Esophagus squamous epithelium (tissue), 4 donors: ENCODE measurements at regions not wholly inside any gene's neighbourhood (a gene's known extent, or its start where the extent isn't known, plus 50 kb on each side); places are given as distances from the start of the nearest gene placed in this dataset.

Experiments used
- CTCF ChIP-seq, 6 experiments: fragments of 450-650 bp in 4 of 6; fragments of 200-600 bp in 2 of 6; sonication (generic) in 2 of 6; IDR thresholded peaks; one replicate each; pipeline ENCODE4 v1.5.1; 2016 to 2019; ENCODE audit warnings: antibody characterized with exemption in 6 of 6, mild to moderate bottlenecking in 4 of 6, moderate library complexity in 4 of 6
- POLR2A ChIP-seq, 4 donors: fragments of 450-650 bp; IDR thresholded peaks; one replicate each; pipeline ENCODE4 v1.6.1; 2017; ENCODE audit warnings: antibody characterized with exemption in 4 of 4, mild to moderate bottlenecking in 4 of 4, moderate library complexity in 3 of 4

DNA sequence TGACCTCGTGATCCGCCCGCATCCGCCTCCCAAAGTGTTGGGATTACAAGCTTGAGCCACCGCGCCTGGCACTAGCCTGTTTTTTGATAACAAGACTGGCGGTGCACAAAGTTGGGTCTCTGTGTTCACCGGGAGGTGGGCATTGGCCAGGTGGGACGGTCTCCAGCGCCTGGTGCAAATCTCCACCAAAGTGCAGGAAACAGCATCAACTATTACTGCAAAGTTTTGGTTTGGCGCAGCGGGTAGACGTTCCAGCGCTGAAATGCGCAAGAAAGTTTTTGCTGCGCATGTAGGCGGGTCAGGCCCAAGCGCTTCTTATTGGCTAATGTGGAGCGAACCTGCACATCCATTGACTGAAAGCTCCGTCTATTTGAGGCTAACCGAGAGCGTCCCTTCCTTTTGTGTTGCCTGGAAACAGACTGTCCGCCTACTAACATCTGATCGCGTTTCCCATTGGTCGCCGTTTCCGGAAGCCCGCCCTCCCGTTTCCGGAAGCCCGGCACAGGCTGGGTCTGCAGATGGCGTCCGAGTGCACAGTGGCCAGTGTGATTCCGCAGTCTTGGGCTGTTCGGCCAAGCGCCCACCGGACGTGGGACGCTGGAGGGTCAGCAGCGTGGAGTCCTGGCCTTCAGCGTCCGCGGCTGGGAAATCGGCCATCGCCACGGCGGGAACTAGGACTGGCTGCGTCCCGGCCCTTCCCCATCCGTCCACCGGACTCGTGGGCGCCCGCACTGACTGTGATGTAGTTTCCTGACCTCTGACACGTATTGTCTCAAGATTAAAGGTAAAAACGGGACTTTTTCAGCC, 53.3 kb upstream of the ZNF527 start:
- peak in 4 of 6 experiments; percentile 10 to 25 (median 22) for TF ChIP-seq CTCF (IDR thresholded peaks at IDR 0.05)
- peak in 2 of 4 donors; percentile 22 to 65 for TF ChIP-seq POLR2A (IDR thresholded peaks at IDR 0.05)
